ENCODE measurements at regions not wholly inside any gene's neighbourhood (a gene's known extent, or its start where the extent isn't known, plus 50 kb on each side); places are given as distances from the start of the nearest gene placed in this dataset.

DNA sequence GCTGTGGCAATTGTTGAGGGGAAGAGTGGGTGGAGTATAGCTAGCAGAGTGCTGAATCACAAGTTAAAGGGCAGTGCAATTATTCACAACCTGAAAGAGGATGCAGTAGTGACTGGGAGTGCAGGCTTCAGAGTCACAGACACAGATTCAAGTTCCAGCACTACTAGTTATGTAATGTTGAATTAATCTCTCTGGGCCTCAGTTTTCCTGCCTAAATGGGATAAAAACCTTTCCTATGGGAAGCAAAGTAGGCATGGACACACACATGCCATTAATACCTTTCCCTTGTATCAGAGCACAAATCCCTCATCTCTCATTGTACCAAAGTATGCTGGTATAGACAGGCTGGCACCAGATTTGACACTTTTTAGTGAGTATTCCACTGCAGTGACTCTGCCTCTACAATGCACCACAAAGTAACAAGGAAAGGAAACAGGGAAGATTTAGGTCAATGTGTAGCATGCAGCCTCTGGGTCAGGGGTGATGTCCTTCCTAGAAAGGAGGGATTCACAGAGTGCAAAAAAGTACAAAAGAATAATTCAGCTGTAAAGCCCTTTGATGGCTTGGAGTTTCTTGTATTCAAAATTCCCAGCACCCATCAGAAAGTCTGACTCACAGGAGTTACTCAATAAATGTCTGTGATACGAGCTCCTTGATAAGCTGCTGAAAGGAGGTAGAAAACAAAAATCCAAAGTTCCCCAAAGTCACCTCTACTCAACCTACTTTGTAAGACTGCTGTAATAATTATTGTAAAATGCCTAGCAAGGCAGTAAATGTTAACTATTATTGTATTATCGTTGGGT lies 507.5 kb upstream of the TGFBR2 start:
- Mint-ChIP-seq H3K4me3 (no peak overlapping the region), H3K9me3 (no peaks in the 10 kb centered on the region), H3K27ac (no peak overlapping the region), H3K36me3 (no peaks in the 10 kb centered on the region), H3K4me1 (no peaks in the 10 kb centered on the region), H3K27me3 (no peaks in the 10 kb centered on the region)
- no peak for DNase-seq
- CTCF ChIA-PET = interaction anchor here (1.2 kb wide), 1 partner anchor 99 kb away, joined by 3 read pairs; no protein-coding TSS in a partner anchor

DNA sequence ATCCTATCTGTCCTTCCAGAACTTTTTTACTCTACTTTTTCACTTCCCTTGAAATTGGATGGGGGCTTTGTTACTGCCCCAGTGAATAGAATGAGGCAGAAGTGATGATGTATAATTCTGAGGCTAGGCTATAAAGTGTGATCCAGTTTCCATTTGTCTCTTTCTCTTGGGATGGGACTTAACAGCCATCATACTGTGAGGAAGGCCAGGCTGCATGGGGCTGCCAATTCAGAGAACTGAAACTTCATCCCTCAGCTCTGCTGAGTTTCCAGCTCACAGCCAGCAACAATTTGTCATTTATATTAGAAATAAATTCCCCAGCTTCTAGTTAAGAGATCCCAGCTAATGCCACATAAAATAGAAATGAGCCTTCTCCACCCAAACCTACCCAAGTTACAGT lies 504.0 kb upstream of the TGFBR2 start:
- no peak for DNase-seq
- no peaks in the 10 kb centered on the region for H3K4me1 Mint-ChIP-seq
- H3K27ac Mint-ChIP-seq = no peak overlapping the region
- no peak overlapping the region for H3K4me3 Mint-ChIP-seq
- CTCF ChIA-PET = no interaction called here
- no peaks in the 10 kb centered on the region for H3K9me3 Mint-ChIP-seq
- H3K36me3 Mint-ChIP-seq = no peaks in the 10 kb centered on the region
- no peaks in the 10 kb centered on the region for H3K27me3 Mint-ChIP-seq

DNA sequence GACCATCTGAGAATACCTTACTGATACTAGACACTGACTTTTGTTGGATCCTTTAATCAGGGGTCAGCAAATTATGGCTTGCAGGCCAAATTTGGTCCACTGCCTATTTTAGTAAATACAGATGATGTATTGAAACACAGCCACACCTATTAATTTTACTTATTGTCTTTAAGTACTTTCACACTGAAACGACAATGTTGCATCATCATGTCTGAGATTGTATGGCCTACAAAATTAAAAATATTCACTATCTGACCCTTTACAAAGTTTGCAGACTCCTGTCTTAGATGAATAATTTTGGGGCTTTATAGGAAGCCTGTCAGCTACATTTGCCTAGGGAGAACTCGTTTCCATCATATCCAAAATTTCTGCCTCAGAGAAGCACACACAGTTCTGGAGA lies 503.2 kb upstream of the TGFBR2 start:
- Mint-ChIP-seq H3K9me3 (no peaks in the 10 kb centered on the region), H3K27ac (no peak overlapping the region), H3K36me3 (no peaks in the 10 kb centered on the region), H3K4me1 (no peaks in the 10 kb centered on the region), H3K27me3 (no peaks in the 10 kb centered on the region), H3K4me3 (no peak overlapping the region)
- CTCF ChIA-PET = interaction anchor here (0.6 kb wide), 1 partner anchor 610 kb away, joined by 3 read pairs; no protein-coding TSS in a partner anchor
- no peak for DNase-seq

DNA sequence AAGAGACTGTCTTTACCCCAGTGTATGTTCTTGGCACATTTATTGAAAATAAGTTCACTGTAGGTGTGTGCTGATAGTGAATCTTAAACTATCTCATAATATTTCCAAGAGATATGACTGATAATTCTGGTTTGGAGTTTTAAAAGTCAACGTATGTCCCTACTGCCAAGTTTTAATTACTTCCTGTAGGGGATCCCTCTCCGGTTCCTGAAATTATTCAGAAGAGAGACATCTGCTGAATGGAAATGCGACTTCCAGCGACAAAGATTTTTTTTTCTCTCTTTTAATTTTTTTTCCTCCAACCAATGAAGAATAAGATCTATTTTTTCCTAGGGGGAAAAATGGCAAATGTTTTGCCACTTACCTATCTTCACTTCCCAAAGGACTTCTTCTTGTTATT lies 498.9 kb upstream of the TGFBR2 start:
- CTCF ChIA-PET = no interaction called here
- H3K36me3 Mint-ChIP-seq = no peaks in the 10 kb centered on the region

DNA sequence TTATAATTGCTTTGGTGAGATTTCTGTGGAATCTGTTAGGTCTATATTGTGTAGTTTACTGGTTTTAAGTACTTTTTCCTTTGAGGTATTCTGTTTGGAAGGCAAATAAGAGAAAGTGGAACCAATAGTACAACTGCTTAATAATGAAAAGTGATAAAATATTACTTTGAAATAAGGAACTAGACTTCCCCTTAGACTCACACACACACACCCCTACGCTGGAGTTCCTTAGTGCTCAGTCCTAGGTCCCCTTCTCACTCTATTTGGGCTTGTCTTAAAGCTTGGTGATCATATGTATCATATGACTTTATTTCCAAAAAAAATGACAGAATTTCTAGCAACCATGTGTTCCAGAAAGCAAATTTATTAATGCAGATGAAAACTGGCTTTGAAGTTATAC lies 494.0 kb upstream of the TGFBR2 start:
- no peak for DNase-seq
- Mint-ChIP-seq H3K9me3 (no peaks in the 10 kb centered on the region), H3K36me3 (no peaks in the 10 kb centered on the region), H3K4me1 (peaks cover 7% of the 10 kb centered on the region), H3K27me3 (peaks cover 5% of the 10 kb centered on the region), H3K27ac (no peak overlapping the region), H3K4me3 (no peak overlapping the region)
- CTCF ChIA-PET = interaction anchor here (1.2 to 3.6 kb wide), 3 partner anchors 13 to 580 kb away, joined by 4 to 23 read pairs (median 21); no protein-coding TSS in a partner anchor

More for the DNA sequence above, 498.9 kb upstream of the TGFBR2 start:
- DNase-seq = no peak
- peaks cover 5% of the 10 kb centered on the region for H3K27me3 Mint-ChIP-seq
- no peak overlapping the region for H3K27ac Mint-ChIP-seq
- no peaks in the 10 kb centered on the region for H3K4me1 Mint-ChIP-seq
- H3K9me3 Mint-ChIP-seq = no peaks in the 10 kb centered on the region
- no peak overlapping the region for H3K4me3 Mint-ChIP-seq

GRCh38 chr3:30112902-30113484 lies 493.4 kb upstream of the TGFBR2 start:
- no peaks in the 10 kb centered on the region for H3K36me3 Mint-ChIP-seq
- DNase-seq = no peak
- peaks cover 5% of the 10 kb centered on the region for H3K27me3 Mint-ChIP-seq
- CTCF ChIA-PET = interaction anchor here (0.9 to 3.6 kb wide), 3 partner anchors 85 to 639 kb away, joined by 4 to 23 read pairs (median 21); no protein-coding TSS in a partner anchor
- no peak overlapping the region for H3K4me3 Mint-ChIP-seq
- H3K27ac Mint-ChIP-seq = no peak overlapping the region
- H3K9me3 Mint-ChIP-seq = no peaks in the 10 kb centered on the region
- peaks cover 7% of the 10 kb centered on the region for H3K4me1 Mint-ChIP-seq

DNA sequence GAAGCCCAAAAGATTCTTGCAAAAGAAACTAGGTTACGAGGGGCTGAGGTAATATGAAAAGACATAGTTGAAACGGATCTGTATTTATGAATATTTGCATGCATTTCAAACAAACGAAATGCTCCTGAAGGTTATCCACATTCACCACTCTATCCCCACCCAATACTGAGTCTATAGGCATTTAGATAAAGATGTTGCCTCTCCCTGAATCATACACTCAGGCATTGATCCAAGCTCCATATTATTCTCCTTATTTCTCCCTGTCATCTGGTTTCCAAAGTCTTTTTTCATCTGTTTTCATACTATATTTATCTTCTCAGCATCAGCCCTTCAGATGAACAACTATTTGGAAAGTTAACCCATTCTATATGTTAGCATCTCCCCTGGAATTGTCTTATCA lies 492.5 kb upstream of the TGFBR2 start:
- H3K36me3 Mint-ChIP-seq = no peaks in the 10 kb centered on the region
- H3K9me3 Mint-ChIP-seq = no peaks in the 10 kb centered on the region
- H3K4me3 Mint-ChIP-seq = no peak overlapping the region
- peaks cover 7% of the 10 kb centered on the region for H3K4me1 Mint-ChIP-seq
- H3K27me3 Mint-ChIP-seq = peaks cover 5% of the 10 kb centered on the region
- no peak overlapping the region for H3K27ac Mint-ChIP-seq
- no peak for DNase-seq
- CTCF ChIA-PET = interaction anchor here (0.9 to 3.6 kb wide), 5 partner anchors 9 to 638 kb away, joined by 3 to 23 read pairs (median 4); no protein-coding TSS in a partner anchor

DNA sequence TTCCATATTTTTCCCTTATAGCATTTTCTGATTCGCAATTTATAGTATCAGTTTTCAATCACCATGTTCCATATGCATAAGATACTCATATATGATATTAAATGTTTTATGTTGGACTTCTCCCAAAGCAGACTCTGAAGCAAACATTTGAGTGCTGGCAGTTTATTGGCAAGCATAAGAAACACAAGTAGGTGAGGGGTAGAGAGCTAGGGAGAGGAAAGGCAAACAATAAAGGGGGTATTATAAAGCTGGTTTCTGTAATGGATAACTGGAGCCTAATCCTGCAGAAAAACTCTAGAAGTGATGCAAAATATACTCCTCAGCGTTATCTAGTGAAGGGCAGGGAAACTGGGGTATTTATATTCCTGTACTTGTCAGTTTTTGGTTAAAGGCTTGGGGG lies 491.5 kb upstream of the TGFBR2 start:
- peaks cover 5% of the 10 kb centered on the region for H3K27me3 Mint-ChIP-seq
- H3K9me3 Mint-ChIP-seq = no peaks in the 10 kb centered on the region
- no peak overlapping the region for H3K27ac Mint-ChIP-seq
- no peaks in the 10 kb centered on the region for H3K36me3 Mint-ChIP-seq
- CTCF ChIA-PET = interaction anchor here (0.7 to 1.4 kb wide), 2 partner anchors 102 to 633 kb away, joined by 3 to 4 read pairs; no protein-coding TSS in a partner anchor
- H3K4me1 Mint-ChIP-seq = peaks cover 7% of the 10 kb centered on the region
- H3K4me3 Mint-ChIP-seq = no peak overlapping the region
- DNase-seq = no peak

DNA sequence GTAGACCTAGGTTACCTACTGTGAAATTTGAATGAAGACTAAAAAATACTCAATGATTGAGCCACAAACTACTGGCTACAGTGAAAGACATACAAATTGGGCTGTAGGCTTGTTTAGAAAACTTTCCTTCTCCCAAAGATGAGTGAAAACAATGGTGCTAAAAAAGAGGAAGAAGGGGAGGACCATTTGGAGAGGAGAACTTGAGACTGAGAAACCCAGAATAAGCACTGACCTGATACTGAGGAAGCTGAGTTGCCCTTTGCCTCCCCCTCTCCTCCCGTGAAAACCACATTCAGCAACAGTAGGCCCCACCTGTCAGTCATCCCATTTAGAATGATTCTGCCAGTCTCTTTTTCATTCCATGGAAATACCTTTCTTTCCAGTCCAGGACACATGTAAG lies 484.0 kb upstream of the TGFBR2 start:
- Mint-ChIP-seq H3K4me1 (no peaks in the 10 kb centered on the region), H3K36me3 (no peaks in the 10 kb centered on the region), H3K9me3 (peaks cover 2% of the 10 kb centered on the region), H3K27me3 (no peaks in the 10 kb centered on the region), H3K4me3 (no peak overlapping the region), H3K27ac (no peak overlapping the region)
- CTCF ChIA-PET = interaction anchor here (1.1 to 1.4 kb wide), 2 partner anchors 8 to 426 kb away, joined by 3 read pairs; no protein-coding TSS in a partner anchor
- DNase-seq = no peak

DNA sequence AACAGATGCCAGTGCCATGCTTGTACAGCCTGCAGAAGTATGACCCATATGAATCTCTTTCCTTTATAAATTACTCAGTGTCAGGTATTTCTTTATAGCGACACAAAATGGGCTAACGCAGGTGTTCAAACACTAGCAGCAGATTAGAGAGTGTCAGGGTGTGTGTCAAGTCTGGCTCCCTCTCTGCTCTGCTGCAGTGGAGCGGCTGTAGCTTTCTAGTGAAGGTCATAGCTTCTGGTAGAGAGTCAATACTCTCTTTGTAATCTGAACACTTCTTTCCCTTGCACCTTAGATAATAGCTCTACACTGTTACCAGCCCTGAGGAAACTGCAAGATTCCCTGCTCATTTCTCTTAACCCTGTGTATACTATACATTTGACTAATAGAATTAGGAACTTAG lies 483.2 kb upstream of the TGFBR2 start:
- H3K4me1 Mint-ChIP-seq = no peaks in the 10 kb centered on the region
- H3K4me3 Mint-ChIP-seq = no peak overlapping the region
- H3K27ac Mint-ChIP-seq = no peak overlapping the region
- no peaks in the 10 kb centered on the region for H3K27me3 Mint-ChIP-seq
- CTCF ChIA-PET = interaction anchor here (1.4 kb wide), 1 partner anchor 9 kb away, joined by 3 read pairs; no protein-coding TSS in a partner anchor
- no peak for DNase-seq
- H3K9me3 Mint-ChIP-seq = peaks cover 2% of the 10 kb centered on the region
- no peaks in the 10 kb centered on the region for H3K36me3 Mint-ChIP-seq

DNA sequence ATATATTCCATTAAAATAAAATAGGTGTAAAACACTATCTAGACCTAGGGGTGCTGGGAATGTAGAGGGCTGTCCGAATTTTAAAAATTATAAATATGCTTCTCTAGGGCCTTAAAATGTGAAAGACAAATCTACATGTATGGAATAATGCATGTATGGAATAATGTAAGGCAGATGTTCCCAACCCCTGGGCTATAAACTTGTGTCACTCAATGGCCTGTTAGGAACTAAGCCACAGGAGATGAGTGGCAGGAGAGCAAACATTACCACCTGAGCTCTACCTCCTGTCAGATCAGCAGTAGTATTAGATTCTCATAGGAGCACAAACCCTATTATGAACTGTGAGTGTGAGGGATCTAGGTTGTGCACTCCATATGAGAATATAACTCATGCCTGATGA lies 482.6 kb upstream of the TGFBR2 start:
- CTCF ChIA-PET = interaction anchor here (1.4 kb wide), 1 partner anchor 10 kb away, joined by 3 read pairs; no protein-coding TSS in a partner anchor
- H3K36me3 Mint-ChIP-seq = no peaks in the 10 kb centered on the region
- H3K9me3 Mint-ChIP-seq = peaks cover 2% of the 10 kb centered on the region
- no peak overlapping the region for H3K4me3 Mint-ChIP-seq
- no peak for DNase-seq
- no peaks in the 10 kb centered on the region for H3K4me1 Mint-ChIP-seq
- no peak overlapping the region for H3K27ac Mint-ChIP-seq
- no peaks in the 10 kb centered on the region for H3K27me3 Mint-ChIP-seq

DNA sequence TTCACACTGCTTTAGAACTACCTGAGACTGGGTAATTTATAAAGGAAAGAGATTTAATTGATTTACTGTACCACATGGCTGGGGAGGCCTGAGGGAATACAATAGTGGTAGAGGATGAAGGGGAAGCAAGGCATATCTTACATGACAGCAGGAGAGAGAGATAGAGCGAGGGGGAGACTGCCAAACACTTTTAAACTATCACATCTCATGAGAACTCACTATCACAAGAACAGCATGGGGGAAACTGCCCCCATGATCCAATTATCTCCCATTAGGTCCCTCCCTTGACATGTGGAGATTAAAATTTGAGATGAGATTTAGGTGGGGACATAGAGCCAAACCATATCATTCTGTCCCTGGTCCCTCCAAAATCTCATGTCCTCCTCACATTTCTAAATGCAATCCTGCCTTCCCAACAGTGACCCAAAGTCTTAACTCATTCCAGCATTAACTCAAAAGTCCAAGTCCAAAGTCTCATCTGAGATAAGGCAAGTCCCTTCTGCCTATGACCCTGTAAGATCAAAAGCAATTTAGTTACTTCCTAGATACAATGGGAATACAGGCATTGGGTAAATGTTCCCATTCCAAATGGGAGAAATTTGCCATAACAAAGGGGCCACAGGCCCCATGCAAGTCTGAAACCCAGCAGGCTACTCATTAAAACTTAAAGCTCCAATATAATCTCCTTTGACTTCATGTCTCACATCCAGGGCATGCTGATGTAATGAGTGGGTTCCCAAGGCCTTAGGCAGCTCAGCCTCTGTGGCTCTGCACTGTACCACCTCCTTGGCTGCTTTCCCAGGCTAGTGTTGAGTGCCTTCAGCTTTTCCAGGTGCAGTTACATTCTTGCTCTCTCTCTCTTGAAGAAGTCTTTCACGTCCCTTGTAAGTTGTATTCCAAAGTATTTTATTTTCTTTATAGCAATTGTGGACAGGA lies 481.7 kb upstream of the TGFBR2 start:
- no peaks in the 10 kb centered on the region for H3K27me3 Mint-ChIP-seq
- H3K4me3 Mint-ChIP-seq = no peak overlapping the region
- no peak overlapping the region for H3K27ac Mint-ChIP-seq
- no peaks in the 10 kb centered on the region for H3K36me3 Mint-ChIP-seq
- no peaks in the 10 kb centered on the region for H3K4me1 Mint-ChIP-seq
- DNase-seq = no peak
- peaks cover 2% of the 10 kb centered on the region for H3K9me3 Mint-ChIP-seq
- CTCF ChIA-PET = interaction anchor here (1.3 kb wide), 1 partner anchor 73 kb away, joined by 3 read pairs; no protein-coding TSS in a partner anchor

DNA sequence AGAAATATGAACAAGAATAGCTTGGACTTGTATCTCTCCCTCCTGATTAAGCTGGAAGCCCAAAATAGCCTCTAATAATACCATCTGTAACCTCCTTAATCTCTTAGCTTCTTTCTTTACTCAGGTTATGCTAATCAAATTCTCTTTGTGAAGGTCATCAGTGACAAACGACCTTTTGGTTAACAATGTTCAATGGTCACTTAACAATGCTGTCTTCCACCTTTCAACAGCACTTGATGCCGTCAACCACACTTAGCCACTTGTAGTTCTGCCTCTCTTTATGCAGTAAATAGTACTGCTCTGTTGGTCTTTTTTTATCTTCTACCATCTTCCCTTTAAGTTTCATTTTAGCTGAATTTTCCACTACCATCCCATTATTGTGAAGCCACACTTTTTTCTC lies 476.6 kb upstream of the TGFBR2 start:
- no peak overlapping the region for H3K27ac Mint-ChIP-seq
- H3K36me3 Mint-ChIP-seq = no peaks in the 10 kb centered on the region
- no peak for DNase-seq
- H3K4me1 Mint-ChIP-seq = no peaks in the 10 kb centered on the region
- no peak overlapping the region for H3K4me3 Mint-ChIP-seq
- H3K9me3 Mint-ChIP-seq = peaks cover 2% of the 10 kb centered on the region
- no peaks in the 10 kb centered on the region for H3K27me3 Mint-ChIP-seq
- CTCF ChIA-PET = no interaction called here

GRCh38 chr3:30130391-30130790 lies 476.0 kb upstream of the TGFBR2 start:
- H3K36me3 Mint-ChIP-seq = no peaks in the 10 kb centered on the region
- H3K27me3 Mint-ChIP-seq = no peaks in the 10 kb centered on the region
- peaks cover 2% of the 10 kb centered on the region for H3K9me3 Mint-ChIP-seq
- H3K27ac Mint-ChIP-seq = no peak overlapping the region
- H3K4me1 Mint-ChIP-seq = no peaks in the 10 kb centered on the region
- DNase-seq = no peak
- no peak overlapping the region for H3K4me3 Mint-ChIP-seq
- CTCF ChIA-PET = no interaction called here
